Gastrocnemius medialis (tissue), 4 donors: ENCODE measurements at regions not wholly inside any gene's neighbourhood (a gene's known extent, or its start where the extent isn't known, plus 50 kb on each side); places are given as distances from the start of the nearest gene placed in this dataset.

ENCODE experiments used
- POLR2A ChIP-seq, 2 donors: fragments of 450-650 bp; IDR thresholded peaks; one replicate each; pipeline ENCODE4 v1.6.1; 2017; ENCODE audit warnings: antibody characterized with exemption in 2 of 2, mild to moderate bottlenecking in 2 of 2, moderate library complexity in 2 of 2
- TF ChIP-seq, protein P1 (sequence below), 5 experiments: fragments of 450-650 bp in 3 of 5; fragments of 200-600 bp in 2 of 5; sonication (generic) in 2 of 5; IDR thresholded peaks in 4 of 5; conservative IDR thresholded peaks in 1 of 5; 1 replicate in 4 of 5; 2 replicates in 1 of 5; pipeline ENCODE4 v1.5.1; 2016 to 2019; ENCODE audit warnings: antibody characterized with exemption in 5 of 5, mild to moderate bottlenecking in 3 of 5, moderate library complexity in 3 of 5

DNA sequence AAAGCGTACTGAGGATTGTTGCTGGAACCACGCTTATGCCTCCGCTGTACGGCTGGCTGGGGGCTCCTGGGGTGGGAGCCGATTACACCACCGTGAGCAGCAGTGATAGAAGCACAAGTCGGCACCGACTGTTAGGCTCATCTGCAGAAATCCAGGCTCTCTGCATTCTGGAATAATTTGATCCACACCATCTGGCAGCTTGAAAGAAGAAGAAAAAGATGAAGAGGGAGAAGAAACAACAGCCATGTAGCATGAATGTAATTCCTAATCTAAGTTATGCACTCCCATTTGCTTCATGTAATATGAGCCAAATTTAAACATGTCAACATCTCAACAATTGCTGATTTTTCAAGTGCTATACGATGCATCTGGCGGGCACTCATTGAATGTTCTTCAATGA, 84.6 kb upstream of the DHX15 start:
- TF ChIP-seq, protein P1, sequence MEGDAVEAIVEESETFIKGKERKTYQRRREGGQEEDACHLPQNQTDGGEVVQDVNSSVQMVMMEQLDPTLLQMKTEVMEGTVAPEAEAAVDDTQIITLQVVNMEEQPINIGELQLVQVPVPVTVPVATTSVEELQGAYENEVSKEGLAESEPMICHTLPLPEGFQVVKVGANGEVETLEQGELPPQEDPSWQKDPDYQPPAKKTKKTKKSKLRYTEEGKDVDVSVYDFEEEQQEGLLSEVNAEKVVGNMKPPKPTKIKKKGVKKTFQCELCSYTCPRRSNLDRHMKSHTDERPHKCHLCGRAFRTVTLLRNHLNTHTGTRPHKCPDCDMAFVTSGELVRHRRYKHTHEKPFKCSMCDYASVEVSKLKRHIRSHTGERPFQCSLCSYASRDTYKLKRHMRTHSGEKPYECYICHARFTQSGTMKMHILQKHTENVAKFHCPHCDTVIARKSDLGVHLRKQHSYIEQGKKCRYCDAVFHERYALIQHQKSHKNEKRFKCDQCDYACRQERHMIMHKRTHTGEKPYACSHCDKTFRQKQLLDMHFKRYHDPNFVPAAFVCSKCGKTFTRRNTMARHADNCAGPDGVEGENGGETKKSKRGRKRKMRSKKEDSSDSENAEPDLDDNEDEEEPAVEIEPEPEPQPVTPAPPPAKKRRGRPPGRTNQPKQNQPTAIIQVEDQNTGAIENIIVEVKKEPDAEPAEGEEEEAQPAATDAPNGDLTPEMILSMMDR (IDR thresholded peaks at IDR 0.05 in 4 of 5, conservative IDR thresholded peaks at IDR 0.05 in 1 of 5), result no peak
- no peak for TF ChIP-seq POLR2A (IDR thresholded peaks at IDR 0.05)
